Daoy (cell line): ENCODE measurements at regions not wholly inside any gene's neighbourhood (a gene's known extent, or its start where the extent isn't known, plus 50 kb on each side); places are given as distances from the start of the nearest gene placed in this dataset.

Experiments used
- DNase-seq: peaks from one replicate; pipeline ENCODE4 v3.0.0-alpha.2; 2015; ENCODE audit warnings: low read depth

- no peak for DNase-seq
Observed at GRCh38 chr18:59758106-59758505, 60.9 kb upstream of the CCBE1 start.

GRCh38 chr18:59752666-59753065 lies 55.4 kb upstream of the CCBE1 start:
- no peak for DNase-seq

DNA sequence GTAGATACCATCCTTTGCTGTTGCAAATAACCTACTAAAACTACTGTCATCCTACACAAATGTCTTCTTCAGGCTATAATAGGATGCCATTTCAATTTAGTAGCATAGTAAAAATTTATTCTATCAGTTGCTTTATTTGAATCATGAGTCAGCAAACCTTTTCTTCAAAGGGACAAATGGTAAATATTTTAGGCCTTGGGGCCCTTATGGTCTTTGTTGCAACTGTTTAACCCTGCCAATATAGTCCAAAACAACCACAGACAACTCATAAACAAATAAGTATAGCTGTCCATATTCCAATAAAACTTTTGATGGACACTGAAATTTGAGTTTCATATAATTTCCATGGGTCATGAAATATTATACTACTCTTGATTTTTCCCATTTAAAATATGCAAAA lies 54.0 kb upstream of the CCBE1 start:
- DNase-seq: no peak

DNA sequence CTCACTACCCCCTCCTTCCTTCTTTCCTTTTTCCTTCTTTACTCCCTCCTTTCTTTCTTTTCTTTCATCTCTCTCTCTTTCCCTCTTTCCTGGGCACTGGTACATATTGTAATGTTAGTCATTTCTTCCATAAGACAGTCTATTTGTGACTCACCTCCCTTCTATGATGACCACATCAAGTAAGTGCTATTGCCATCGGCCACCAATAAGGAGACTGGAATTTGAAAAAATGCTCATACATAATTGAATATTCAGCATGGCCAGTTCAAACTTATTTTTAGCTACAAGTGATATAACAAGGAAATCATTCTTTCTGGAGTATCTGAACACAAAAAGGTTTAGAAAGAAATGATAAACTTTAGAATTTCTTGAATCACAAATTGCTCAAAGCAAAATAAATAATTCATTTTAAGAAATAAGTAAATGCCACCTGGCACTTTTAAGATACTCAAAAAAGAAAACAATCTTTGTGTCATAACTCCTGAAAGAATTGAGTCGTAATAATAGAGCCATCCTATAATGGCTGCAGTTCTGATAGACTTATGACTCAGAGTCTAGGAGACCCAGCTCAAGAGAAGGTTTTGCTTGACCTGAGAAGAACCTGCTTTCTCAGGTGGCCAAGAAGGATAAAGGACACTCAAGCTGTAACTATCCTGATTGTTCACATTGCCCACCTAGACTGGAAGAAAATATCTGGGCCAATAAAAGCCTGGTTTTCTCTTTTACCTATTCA lies 51.6 kb upstream of the CCBE1 start:
- peak; percentile 55 for DNase-seq
